ENCODE measurements at regions not wholly inside any gene's neighbourhood (a gene's known extent, or its start where the extent isn't known, plus 50 kb on each side); places are given as distances from the start of the nearest gene placed in this dataset.

GRCh38 chr11:134613646-134614045 lies 201.6 kb upstream of the B3GAT1 start:
- DNase-seq (ENCODE audit: low read depth, low spot score), result no peak
- H3K4me3 ChIP-seq (ENCODE audit: low read depth, low read length), result no peak overlapping the region
- CTCF ChIA-PET, result no interaction called here
- no peak for TF ChIP-seq CTCF (IDR thresholded peaks at IDR 0.05; ENCODE audit: insufficient read depth, low read length, missing control alignments)
- POLR2A ChIA-PET, result no interaction called here

- DNase-seq (ENCODE audit: low read depth, low spot score), result no peak
- no peak overlapping the region for H3K4me3 ChIP-seq (ENCODE audit: low read depth, low read length)
- no peak for TF ChIP-seq CTCF (IDR thresholded peaks at IDR 0.05; ENCODE audit: insufficient read depth, low read length, missing control alignments)
- ChIA-PET POLR2A (no interaction called here), CTCF (no interaction called here)
Observed at GRCh38 chr11:134612140-134613030, 200.3 kb upstream of the B3GAT1 start.

- ChIA-PET CTCF (no interaction called here), POLR2A (no interaction called here)
- no peak for TF ChIP-seq CTCF (IDR thresholded peaks at IDR 0.05; ENCODE audit: insufficient read depth, low read length, missing control alignments)
- DNase-seq (ENCODE audit: low read depth, low spot score), result no peak
- no peak overlapping the region for H3K4me3 ChIP-seq (ENCODE audit: low read depth, low read length)
Observed at GRCh38 chr11:134611537-134611936, 199.5 kb upstream of the B3GAT1 start.

- no peak for TF ChIP-seq CTCF (IDR thresholded peaks at IDR 0.05; ENCODE audit: insufficient read depth, low read length, missing control alignments)
- no peak for DNase-seq (ENCODE audit: low read depth, low spot score)
- ChIA-PET POLR2A (no interaction called here), CTCF (no interaction called here)
- H3K4me3 ChIP-seq (ENCODE audit: low read depth, low read length), result no peak overlapping the region
Observed at GRCh38 chr11:134610116-134610910, 198.3 kb upstream of the B3GAT1 start.

GRCh38 chr11:134609361-134610115 lies 197.5 kb upstream of the B3GAT1 start:
- no peak for TF ChIP-seq CTCF (IDR thresholded peaks at IDR 0.05; ENCODE audit: insufficient read depth, low read length, missing control alignments)
- ChIA-PET CTCF (no interaction called here), POLR2A (no interaction called here)
- DNase-seq (ENCODE audit: low read depth, low spot score), result no peak
- no peak overlapping the region for H3K4me3 ChIP-seq (ENCODE audit: low read depth, low read length)

All from AG04449 (cell line).